GM12878 (cell line): ENCODE measurements at regions not wholly inside any gene's neighbourhood (a gene's known extent, or its start where the extent isn't known, plus 50 kb on each side); places are given as distances from the start of the nearest gene placed in this dataset.

Source experiments
- ATAC-seq: fragments of 200-7000 bp; cut with Tn5 transposase; 3 replicates; pipeline ENCODE4 v1.9.1; 2020; ENCODE audit warnings: mild to moderate bottlenecking, moderate library complexity
- BruUV-seq: library from RNA; stranded (reverse); fragments of 400-500 nt; replicated peaks from 2 replicates; lab custom pipeline; 2021; lab: Mats Ljungman, UMichigan
- CTCF ChIA-PET: fragments of 300-600 bp; sonication (Branson Sonifier 250); formaldehyde crosslinking; extraction: SDS; loops from one replicate; lab custom pipeline; 2021; ENCODE audit warnings: inconsistent platforms; lab: Yijun Ruan, JAX
- POLR2A ChIA-PET: fragments of 350-600 bp; formaldehyde crosslinking; extraction: SDS; loops from one replicate; lab custom pipeline; 2021; ENCODE audit warnings: inconsistent platforms; lab: Charles Lee
- RAD21 ChIA-PET: fragments of 300-600 bp; sonication (Branson Sonifier 250); formaldehyde crosslinking; loops from one replicate; lab custom pipeline; 2023; ENCODE audit warnings: antibody characterized with exemption; ENCODE audit not compliant: unreplicated experiment; lab: Charles Lee
- SMC1A ChIA-PET: fragments of 300-600 bp; sonication (Branson Sonifier 250); formaldehyde crosslinking; loops from one replicate; lab custom pipeline; 2023; ENCODE audit not compliant: unreplicated experiment, uncharacterized antibody; lab: Charles Lee
- DNase-seq: peaks from one replicate; pipeline ENCODE4 v3.0.0-alpha.2; 2011; ENCODE audit warnings: low read depth, low spot score
- FAIRE-seq: peaks from 3 replicates; lab custom pipeline; 2011; peaks lifted over from hg19 to GRCh38; lab: Jason Lieb, UNC
- H2AFZ ChIP-seq: 2 replicates; pipeline ENCODE4 v1.6.0; 2011; ENCODE audit warnings: low read depth, low read length, control low read depth; ENCODE audit not compliant: control insufficient read depth
- H3K27ac ChIP-seq: 2 replicates; pipeline ENCODE4 v1.5.1; 2011; ENCODE audit warnings: control low read depth; ENCODE audit not compliant: control insufficient read depth, insufficient read depth
- H3K27me3 ChIP-seq, 2 experiments: replicated peaks in 1 of 2; 2 replicates each; pipeline versions ENCODE4 v1.6.0 to v1.6.1; 2011; ENCODE audit warnings: low read length in 1 of 2; ENCODE audit not compliant: control insufficient read depth in 2 of 2, insufficient read depth in 2 of 2
- H3K36me3 ChIP-seq, 2 experiments: 2 replicates each; pipeline ENCODE4 v1.5.1; 2011; ENCODE audit warnings: low read length in 1 of 2; ENCODE audit not compliant: control insufficient read depth in 2 of 2, insufficient read depth in 2 of 2
- H3K4me1 ChIP-seq: 2 replicates; pipeline ENCODE4 v1.6.1; 2011; ENCODE audit warnings: mild to moderate bottlenecking, low read length, moderate library complexity, mixed read lengths; ENCODE audit not compliant: control insufficient read depth, insufficient read depth
- H3K4me2 ChIP-seq: 2 replicates; pipeline ENCODE4 v1.6.0; 2011; ENCODE audit warnings: control low read depth; ENCODE audit not compliant: control insufficient read depth, insufficient read depth
- H3K4me3 ChIP-seq: fragments of 200-600 bp; sonication (generic); 2 replicates; pipeline ENCODE4 v1.5.1; 2016
- H3K79me2 ChIP-seq: 2 replicates; pipeline ENCODE4 v1.6.0; 2011; ENCODE audit warnings: low read length; ENCODE audit not compliant: control insufficient read depth, insufficient read depth
- H3K9ac ChIP-seq: 2 replicates; pipeline ENCODE4 v1.8.0; 2011; ENCODE audit warnings: low read length, control low read depth, mixed read lengths; ENCODE audit not compliant: control insufficient read depth, insufficient read depth
- H3K9me3 ChIP-seq: replicated peaks from 3 replicates; pipeline ENCODE4 v1.5.1; 2011; ENCODE audit warnings: mild to moderate bottlenecking, low read length; ENCODE audit not compliant: control insufficient read depth, insufficient read depth
- H4K20me1 ChIP-seq: 2 replicates; pipeline ENCODE4 v1.6.0; 2011; ENCODE audit not compliant: control insufficient read depth, insufficient read depth
- BACH1 ChIP-seq: fragments of 450-650 bp; IDR thresholded peaks from 2 replicates; pipeline ENCODE4 v1.6.1; 2017; ENCODE audit warnings: mild to moderate bottlenecking, borderline replicate concordance
- CUX1 ChIP-seq: IDR thresholded peaks from 2 replicates; pipeline ENCODE4 v1.6.1; 2012; ENCODE audit warnings: improper control_type of control experiment, low read depth, low read length; ENCODE audit not compliant: insufficient replicate concordance
- EED ChIP-seq: sonication (generic); IDR thresholded peaks from 2 replicates; pipeline ENCODE4 v1.6.1; 2016; ENCODE audit warnings: antibody characterized with exemption, low read depth
- FOS ChIP-seq: IDR thresholded peaks from 3 replicates; pipeline ENCODE4 v1.6.1; 2011; ENCODE audit warnings: borderline replicate concordance; ENCODE audit not compliant: insufficient read length; ENCODE audit errors: extremely low read depth
- GATAD2B ChIP-seq: fragments of 450-650 bp; conservative IDR thresholded peaks from 2 replicates; pipeline ENCODE4 v1.6.1; 2017; ENCODE audit warnings: low read depth, mild to moderate bottlenecking, moderate library complexity
- HDGF ChIP-seq: fragments of 450-650 bp; IDR thresholded peaks from 2 replicates; pipeline ENCODE4 v1.6.1; 2016; ENCODE audit warnings: antibody characterized with exemption
- IRF4 ChIP-seq: IDR thresholded peaks from 2 replicates; pipeline ENCODE4 v1.6.1; 2011; ENCODE audit warnings: low read depth, low read length
- NFXL1 ChIP-seq: fragments of 450-650 bp; IDR thresholded peaks from 2 replicates; pipeline ENCODE4 v1.6.1; 2017; ENCODE audit warnings: antibody characterized with exemption, mild to moderate bottlenecking, borderline replicate concordance
- NFYB ChIP-seq: IDR thresholded peaks from 2 replicates; pipeline ENCODE4 v1.6.1; 2011; ENCODE audit warnings: low read depth, mild to moderate bottlenecking, low read length, improper control_type of control experiment, moderate library complexity; ENCODE audit not compliant: insufficient read depth
- SMARCA5 ChIP-seq: fragments of 450-650 bp; IDR thresholded peaks from 2 replicates; pipeline ENCODE4 v1.6.1; 2017; ENCODE audit warnings: mild to moderate bottlenecking
- SMC3 ChIP-seq: IDR thresholded peaks from 2 replicates; pipeline ENCODE4 v1.6.1; 2011; ENCODE audit warnings: low read length, improper control_type of control experiment, borderline replicate concordance
- SREBF2 ChIP-seq: IDR thresholded peaks from 2 replicates; pipeline ENCODE4 v1.6.1; 2012; ENCODE audit warnings: mild to moderate bottlenecking, low read length
- TBL1XR1 ChIP-seq: IDR thresholded peaks from 2 replicates; pipeline ENCODE4 v1.6.1; 2012; ENCODE audit warnings: low read depth, low read length, improper control_type of control experiment
- YY1 ChIP-seq: IDR thresholded peaks from 2 replicates; pipeline ENCODE4 v1.6.1; 2011; ENCODE audit warnings: low read depth, mild to moderate bottlenecking, low read length
- ZNF24 ChIP-seq: fragments of 450-650 bp; IDR thresholded peaks from 2 replicates; pipeline ENCODE4 v1.6.1; 2017; ENCODE audit warnings: antibody characterized with exemption, mild to moderate bottlenecking
- WGBS: methylation state at CpG from one replicate; pipeline ENCODE4 v1.1.6; 2016; ENCODE audit warnings: low lambda C conversion rate; ENCODE audit not compliant: insufficient replicate concordance, insufficient coverage; ENCODE audit errors: missing lambda C conversion rate; 5-methylcytosine and 5-hydroxymethylcytosine counted together
- in situ Hi-C: fragments of 300-500 bp; cut with MboI; formaldehyde crosslinking; loops from 9 replicates; pipeline ENCODE4 v1.14.3; 2018; ENCODE audit warnings: mixed read lengths
- intact Hi-C: fragments of 100-400 bp; cut with micrococcal nuclease; formaldehyde crosslinking; loops from one replicate; pipeline ENCODE4 v1.14.2; 2022; ENCODE audit not compliant: unreplicated experiment
- TF ChIP-seq, protein P1 (sequence below): IDR thresholded peaks from 2 replicates; pipeline ENCODE4 v1.6.1; 2011; ENCODE audit warnings: low read depth, mild to moderate bottlenecking, low read length, moderate library complexity, borderline replicate concordance; ENCODE audit errors: extremely low read depth
- TF ChIP-seq, protein P2 (sequence below): IDR thresholded peaks from 2 replicates; pipeline ENCODE4 v1.6.1; 2012; ENCODE audit warnings: low read depth, low read length, improper control_type of control experiment

- Histone ChIP-seq H3K27ac (no peak overlapping the region), H3K4me1 (no peaks in the 10 kb centered on the region), H3K36me3 (no peaks in the 10 kb centered on the region), H3K4me2 (no peak overlapping the region), H4K20me1 (no peaks in the 10 kb centered on the region), H3K27me3 (no peaks in the 10 kb centered on the region; a peak in 2 of 4 replicates), H2AFZ (no peak overlapping the region), H3K9ac (no peak overlapping the region), H3K9me3 (no peaks in the 10 kb centered on the region; the same call in 2 of the 3 replicates), H3K4me3 (no peak overlapping the region), H3K79me2 (no peaks in the 10 kb centered on the region)
- FAIRE-seq, result no peak
- intact Hi-C loops, result no loop called here
- DNase-seq, result no peak
- SMC1A ChIA-PET, result no interaction called here
- in situ Hi-C loops, result no loop called here
- RAD21 ChIA-PET, result no interaction called here
- TF ChIP-seq YY1 (no peak), GATAD2B (no peak), EED (no peak), FOS (no peak), NFXL1 (no peak), CUX1 (no peak), NFYB (no peak), SMC3 (no peak), ZNF24 (no peak), BACH1 (no peak), SREBF2 (no peak), TBL1XR1 (no peak), SMARCA5 (no peak), IRF4 (no peak), HDGF (no peak)
- TF ChIP-seq, protein P1, sequence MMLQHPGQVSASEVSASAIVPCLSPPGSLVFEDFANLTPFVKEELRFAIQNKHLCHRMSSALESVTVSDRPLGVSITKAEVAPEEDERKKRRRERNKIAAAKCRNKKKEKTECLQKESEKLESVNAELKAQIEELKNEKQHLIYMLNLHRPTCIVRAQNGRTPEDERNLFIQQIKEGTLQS, result no peak
- TF ChIP-seq, protein P2, sequence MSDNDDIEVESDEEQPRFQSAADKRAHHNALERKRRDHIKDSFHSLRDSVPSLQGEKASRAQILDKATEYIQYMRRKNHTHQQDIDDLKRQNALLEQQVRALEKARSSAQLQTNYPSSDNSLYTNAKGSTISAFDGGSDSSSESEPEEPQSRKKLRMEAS, result no peak
- POLR2A ChIA-PET, result no interaction called here
- no TSS peak for BruUV-seq
- WGBS, result 0% methylated on average over 2 of the region's 2 CpGs
- CTCF ChIA-PET, result no interaction called here
- ATAC-seq, result no peak
Measured at GRCh38 chrX:13917507-13917906, 100.6 kb upstream of the GPM6B start.
